ENCODE measurements at regions not wholly inside any gene's neighbourhood (a gene's known extent, or its start where the extent isn't known, plus 50 kb on each side); places are given as distances from the start of the nearest gene placed in this dataset.
A peak's percentile ranks its signal among the peaks of the same experiment; 100 is the strongest.
"Not testable (repeated sequence)": the region's sequence is repeated elsewhere in the genome, so short reads cannot be mapped to it uniquely, and the experiment has no call there.

DNA sequence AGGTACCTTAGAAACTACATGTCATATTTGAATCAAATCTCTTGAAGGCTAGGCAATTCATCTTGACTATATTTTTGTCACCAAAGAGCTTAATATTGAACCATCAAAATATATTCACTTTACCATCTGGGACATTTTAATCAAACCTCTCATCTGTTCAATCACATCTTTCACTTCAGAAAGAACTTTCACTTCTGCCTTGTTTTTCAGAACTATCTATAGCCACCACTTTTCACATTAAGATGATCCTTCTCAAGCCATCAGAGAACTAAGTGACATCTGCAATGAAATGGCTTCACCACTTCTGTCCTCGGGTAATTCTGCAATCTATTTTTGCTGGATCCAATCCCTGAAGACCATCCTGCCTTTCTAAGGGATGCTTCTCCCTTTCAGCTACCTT is 57.8 kb downstream of the OR2B2 start:
- DNase-seq (ENCODE audit: low read depth, low spot score): no peak

DNA sequence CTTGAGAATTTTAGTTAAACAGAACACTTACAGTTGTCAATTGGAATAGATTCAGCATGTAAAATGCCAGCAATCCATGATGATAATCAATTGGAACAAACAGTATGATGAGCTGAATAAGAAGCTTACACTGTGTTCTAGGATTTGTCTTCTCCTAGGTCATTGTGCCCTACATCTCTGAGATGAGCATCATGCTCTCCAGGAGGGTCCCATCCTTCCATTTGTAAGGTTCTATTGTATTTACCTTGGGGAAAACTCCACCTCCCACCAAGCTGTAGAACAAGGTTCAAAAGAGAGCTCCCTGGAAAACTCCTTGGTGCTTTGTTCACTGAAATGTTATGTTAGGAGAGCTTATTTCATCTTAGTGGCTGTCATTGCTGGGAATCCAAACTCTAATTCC is 60.8 kb downstream of the OR2B2 start:
- DNase-seq (ENCODE audit: low read depth, low spot score): no peak

DNA sequence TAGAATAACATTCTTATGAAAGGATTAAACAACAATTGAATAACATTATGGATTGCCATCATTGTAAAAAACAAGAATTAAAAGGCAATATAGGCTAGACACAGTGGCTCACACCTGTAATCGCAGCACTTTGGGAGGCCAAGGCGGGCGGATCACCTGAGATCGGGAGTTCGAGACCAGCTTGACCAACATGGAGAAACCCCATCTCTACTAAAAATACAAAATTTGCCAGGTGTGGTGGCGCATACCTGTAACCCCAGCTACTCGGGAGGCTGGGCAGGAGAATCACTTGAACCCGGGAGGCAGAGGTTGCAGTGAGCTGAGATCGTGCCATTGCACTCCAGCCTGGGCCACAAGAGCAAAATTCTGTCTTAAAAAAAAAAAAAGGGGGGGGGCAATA is 63.2 kb downstream of the OR2B2 start:
- not testable (repeated sequence) for DNase-seq (ENCODE audit: low read depth, low spot score)

DNA sequence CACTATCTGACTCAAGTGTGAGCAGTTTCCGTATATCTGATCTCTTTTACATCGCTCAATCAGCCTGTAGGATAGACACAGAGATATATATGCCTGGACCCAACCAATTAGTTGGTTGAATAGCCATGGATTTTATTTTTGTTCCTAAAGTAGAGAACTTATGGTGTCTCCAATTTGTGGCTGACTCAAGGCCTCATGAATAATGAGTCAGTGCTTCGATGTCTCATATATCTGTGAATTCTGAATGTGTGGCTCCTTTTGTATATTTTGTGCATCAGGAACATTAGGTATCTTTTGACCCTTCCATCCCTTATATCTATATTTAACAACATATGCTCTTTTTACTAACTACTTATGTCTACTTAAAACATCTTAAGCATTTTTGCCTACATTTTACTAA is 64.5 kb downstream of the OR2B2 start:
- no peak for DNase-seq (ENCODE audit: low read depth, low spot score)

DNA sequence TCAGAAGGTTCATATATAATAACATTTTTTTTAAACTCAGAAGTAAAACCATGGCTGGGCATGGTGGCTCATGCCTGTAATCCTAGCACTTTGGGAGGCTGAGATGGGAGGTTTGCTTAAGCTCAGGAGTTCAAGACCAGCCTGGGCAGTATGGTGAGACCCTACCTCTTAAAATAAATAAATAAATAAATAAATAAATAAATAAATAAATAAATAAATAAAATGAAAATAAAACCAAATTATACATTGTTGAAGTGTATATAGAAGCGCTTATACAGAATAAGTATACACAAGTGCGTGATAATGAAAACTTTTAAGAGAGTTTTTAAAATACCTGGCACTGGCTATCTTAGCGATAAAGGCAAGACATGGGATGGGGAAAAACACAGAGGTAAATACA is 71.6 kb downstream of the OR2B2 start:
- DNase-seq (ENCODE audit: low read depth, low spot score): no peak

DNA sequence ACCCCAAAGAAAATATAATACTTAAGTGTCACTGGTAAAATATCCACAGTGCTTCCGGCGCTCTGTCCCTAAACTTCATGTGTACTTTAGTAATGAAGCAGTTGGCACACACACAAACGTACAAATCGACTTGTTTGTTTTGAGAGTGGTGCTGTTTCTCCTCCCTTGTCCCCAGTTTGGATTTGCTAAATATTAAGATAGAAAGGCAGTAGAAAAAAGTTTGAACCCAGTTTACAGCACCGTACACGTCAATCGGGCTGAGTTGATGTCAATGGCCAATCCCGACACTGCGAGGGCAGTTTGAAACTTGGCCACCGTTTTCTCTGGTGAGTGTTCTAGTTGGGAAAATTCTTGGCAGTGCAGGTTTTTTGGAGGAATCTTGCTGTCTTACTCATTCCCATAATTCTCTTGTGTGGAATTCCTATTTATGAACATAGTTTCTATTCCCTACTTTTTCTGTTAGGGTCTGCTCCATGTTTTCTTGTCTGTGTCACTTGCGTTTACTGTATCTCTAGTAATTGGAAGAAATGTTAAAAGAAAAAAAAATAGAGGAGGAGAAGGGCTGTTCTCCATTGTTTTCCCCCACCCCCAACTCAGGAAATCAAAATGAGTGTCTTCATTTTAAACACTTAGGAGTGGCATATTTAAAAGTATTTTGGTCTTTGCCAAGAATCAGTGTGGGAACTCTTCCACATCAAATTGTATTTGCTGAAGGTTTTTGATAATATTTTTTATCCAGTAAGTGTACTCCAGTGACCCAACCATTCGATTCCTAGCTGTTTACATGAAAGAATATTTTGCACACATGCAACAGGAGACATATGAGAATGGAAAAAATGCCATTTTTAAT is 72.3 kb downstream of the OR2B2 start:
- DNase-seq (ENCODE audit: low read depth, low spot score): no peak

DNA sequence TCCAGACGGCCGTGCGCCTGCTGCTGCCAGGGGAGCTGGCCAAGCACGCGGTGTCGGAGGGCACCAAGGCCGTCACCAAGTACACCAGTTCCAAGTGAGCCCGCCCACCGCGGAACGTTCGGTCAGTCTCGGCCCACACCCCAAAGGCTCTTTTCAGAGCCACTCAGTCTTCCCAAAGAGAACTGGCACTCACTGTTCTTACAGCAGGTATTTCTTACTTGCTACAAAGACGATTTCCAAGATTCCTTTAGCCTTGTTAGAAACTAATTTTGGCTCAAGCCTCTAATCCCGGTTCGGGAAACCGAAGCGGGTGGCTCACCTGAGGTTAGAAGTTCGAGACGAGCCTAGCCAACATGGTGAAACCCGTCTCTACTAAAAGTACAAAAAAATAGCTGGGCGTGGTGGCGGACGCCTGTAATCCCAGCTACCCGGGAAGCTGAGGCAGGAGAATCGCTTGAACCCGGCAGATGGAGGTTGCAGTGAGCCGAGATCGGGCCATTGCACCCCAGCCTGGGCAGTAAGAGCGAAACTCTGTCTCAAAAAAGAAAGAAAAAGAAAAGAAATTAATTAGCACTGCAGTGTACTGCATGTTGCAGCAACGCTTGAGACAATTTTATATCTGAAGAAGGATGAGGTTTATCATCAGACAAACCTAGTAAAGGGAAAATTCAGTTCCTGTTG is 73.1 kb downstream of the OR2B2 start:
- no peak for DNase-seq (ENCODE audit: low read depth, low spot score)

DNA sequence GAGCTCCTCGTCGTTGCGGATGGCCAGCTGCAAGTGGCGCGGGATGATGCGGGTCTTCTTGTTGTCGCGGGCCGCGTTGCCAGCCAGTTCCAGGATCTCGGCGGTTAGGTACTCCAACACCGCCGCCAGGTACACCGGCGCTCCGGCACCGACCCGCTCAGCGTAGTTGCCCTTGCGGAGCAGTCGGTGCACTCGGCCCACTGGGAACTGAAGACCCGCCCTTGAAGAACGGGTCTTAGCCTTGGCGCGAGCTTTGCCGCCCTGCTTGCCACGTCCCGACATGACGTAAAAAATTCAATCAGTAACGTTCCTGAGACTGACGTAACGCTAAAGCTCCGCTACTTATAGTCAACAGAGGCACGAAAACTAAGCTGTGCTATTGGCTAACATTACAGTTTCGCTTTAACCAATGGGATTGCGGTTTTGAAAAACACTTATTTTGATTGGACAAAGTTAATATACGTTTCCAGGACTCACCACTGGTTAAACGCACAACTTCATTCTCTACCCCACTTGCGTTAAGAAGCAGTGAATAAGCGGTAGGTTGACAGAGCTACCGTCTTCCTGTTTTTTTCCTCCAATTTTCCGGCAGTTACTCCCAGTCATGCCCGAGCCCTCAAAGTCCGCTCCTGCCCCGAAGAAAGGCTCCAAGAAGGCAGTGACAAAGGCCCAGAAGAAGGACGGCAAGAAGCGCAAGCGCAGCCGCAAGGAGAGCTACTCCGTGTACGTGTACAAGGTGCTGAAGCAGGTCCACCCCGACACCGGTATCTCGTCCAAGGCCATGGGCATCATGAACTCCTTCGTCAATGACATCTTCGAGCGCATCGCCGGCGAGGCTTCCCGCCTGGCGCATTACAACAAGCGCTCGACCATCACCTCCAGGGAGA is 73.9 kb downstream of the OR2B2 start:
- peak; percentile 99 for DNase-seq (ENCODE audit: low read depth, low spot score)

DNA sequence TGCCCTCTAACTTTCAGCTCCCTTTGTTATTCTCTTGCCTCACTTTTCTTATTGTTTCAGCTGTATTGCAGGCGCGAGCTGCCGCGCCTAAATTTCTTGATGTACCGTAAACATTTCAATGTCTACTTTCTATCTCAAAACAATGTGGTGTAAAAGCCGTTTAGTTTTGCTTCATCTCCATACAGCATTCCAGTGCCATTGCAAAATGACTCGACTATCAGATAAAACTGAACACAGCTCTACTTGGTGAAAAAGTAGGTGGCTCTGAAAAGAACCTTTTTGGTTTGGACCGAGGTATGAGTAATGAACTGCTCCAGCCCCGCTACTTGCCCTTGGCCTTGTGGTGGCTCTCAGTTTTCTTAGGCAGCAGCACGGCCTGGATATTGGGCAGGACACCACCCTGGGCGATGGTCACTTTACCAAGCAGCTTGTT is 74.6 kb downstream of the OR2B2 start:
- no peak for DNase-seq (ENCODE audit: low read depth, low spot score)

DNA sequence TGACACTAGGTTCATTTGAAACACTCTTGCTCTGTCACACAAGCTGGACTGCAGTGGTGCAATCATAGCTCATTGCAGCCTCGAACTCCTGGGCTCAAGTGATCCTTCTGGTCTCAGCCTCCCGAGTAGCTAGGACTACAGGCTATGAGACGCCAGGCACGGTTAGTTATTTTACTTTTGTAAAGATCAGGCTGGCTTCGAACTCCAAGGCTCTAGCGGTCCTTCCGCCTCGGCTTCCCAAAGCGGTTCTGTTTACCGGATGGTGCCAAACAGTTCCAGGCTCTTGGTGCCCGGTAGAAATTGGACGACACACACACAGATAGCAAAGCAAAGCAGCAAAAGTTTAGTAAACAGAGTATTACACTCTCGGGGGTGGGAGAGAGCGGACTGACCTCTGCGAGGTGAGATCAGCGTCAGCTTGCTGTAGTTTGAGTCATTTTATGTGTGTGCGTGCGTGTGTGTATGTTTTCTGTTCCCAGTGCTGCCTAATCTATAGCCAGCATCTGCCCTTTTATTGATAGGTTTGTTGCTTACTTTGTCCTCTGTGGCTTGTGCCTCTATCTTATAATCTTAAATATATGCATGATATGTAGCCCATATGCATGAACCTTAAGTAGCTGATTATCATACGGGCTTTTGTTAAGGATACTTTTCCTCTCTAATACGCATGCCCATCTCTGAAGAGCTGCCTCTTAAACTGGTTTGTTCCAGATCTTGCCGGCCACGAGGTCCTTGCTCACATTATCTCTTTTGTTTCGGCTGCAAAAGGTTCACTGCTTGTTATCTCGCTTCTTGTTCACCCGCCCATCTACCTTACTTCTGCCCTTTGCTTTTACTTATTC is 75.2 kb downstream of the OR2B2 start:
- no peak for DNase-seq (ENCODE audit: low read depth, low spot score)

DNA sequence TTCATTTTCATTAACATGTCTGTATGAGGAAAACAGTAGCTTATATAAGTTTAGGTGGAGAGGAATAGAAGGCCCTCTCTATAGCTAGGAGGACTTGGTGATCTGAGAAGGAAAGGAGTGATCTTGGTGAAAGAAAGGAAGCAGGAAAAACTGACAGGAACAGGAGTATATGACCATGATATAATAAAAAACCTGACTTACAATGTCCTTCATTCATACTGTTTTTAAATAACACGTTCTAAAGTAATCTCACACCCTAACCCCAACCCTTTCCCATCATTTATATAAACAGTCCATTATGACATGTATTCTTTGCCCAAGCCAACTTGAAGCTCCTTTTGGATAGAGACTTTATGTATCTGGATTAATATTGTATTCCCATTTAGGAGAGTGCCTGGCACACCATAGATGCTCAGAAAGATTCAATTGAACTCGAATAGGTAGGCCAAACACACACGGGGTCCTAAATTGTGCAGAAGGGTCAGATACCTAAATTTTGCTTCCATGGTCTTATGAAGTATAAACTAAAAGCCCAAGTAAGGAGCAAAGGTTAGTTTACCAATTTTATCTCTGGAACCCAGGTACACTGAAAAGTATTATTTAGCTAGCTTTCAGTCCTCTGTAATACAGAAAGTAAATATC is 75.9 kb downstream of the OR2B2 start:
- no peak for DNase-seq (ENCODE audit: low read depth, low spot score)

DNA sequence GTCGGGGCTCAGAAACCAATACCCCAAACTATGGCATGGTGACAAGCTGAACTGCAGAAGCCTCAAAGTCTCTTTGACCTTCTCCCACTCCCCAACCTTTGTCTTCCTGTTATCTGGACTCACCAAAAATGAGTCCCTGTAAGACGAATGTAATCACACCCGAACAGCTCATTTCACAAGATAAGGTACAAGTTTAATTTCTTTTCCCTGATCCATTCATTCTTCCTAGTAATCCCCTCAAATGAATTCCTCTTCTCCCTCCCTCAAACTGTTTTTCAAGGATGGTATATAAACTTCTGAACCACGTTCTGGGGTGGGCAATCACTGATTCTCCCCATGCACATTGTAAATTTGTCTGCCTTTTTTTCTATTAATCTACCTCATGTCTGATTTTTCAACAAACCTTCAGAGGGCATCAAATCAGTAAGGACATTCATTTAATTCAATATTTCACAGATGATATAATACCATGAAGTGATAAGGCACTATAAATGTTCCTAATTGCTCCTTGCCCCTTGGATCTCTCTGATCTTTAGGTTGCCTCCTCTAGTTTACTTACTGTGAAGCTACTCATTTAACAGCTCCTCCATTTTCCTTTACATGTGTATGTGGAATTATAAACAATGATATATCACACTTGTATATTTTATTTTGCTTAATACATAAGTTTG is 77.2 kb downstream of the OR2B2 start:
- no peak for DNase-seq (ENCODE audit: low read depth, low spot score)

DNA sequence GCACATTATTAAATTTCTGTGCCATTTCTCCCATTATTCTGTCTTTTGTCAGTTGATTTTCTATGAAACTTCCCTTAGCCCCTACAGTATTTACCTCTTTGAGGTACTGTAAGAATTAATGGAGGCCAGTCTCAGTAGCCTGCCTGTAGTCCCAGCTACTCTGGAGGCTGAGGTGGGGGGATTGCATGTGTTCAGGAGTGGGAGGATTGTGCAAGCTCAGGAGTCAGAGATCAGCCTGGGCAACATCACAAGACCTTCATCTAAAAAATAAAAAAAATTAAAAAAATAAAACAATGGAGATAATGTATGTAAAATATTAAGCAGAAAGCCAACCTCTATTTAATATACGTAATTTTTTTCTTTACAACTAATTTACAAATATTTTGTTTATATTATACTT is 77.8 kb downstream of the OR2B2 start:
- DNase-seq (ENCODE audit: low read depth, low spot score): no peak

DNA sequence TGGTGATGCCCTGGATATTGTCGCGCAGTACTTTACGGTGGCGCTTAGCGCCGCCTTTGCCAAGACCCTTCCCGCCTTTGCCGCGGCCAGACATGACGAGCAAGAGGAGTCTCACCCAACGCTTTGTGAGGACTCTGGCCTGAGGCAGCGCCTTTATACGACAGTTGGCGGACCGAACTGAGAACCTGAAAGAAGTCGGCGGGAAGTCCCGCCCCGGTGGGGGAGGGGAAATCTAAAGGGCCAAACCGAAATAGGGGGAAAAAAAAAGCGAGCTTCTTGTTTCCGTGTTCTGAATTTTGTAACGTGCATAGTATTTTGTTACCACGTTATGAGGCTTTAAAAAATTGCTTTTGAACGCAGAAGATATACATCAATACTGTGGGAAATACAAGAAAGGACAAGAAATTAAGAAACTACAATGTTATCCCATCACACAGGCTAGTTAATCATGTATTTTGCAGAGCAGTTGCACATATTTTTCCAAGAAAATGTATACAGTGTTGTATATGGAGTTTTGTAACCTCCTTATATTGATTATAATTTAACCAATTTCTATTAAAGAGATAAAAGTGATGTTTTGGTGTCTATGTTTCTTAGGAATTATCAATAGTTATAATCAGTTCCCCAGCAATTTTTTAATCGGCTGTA is 80.6 kb downstream of the OR2B2 start:
- DNase-seq (ENCODE audit: low read depth, low spot score): not testable (repeated sequence)

DNA sequence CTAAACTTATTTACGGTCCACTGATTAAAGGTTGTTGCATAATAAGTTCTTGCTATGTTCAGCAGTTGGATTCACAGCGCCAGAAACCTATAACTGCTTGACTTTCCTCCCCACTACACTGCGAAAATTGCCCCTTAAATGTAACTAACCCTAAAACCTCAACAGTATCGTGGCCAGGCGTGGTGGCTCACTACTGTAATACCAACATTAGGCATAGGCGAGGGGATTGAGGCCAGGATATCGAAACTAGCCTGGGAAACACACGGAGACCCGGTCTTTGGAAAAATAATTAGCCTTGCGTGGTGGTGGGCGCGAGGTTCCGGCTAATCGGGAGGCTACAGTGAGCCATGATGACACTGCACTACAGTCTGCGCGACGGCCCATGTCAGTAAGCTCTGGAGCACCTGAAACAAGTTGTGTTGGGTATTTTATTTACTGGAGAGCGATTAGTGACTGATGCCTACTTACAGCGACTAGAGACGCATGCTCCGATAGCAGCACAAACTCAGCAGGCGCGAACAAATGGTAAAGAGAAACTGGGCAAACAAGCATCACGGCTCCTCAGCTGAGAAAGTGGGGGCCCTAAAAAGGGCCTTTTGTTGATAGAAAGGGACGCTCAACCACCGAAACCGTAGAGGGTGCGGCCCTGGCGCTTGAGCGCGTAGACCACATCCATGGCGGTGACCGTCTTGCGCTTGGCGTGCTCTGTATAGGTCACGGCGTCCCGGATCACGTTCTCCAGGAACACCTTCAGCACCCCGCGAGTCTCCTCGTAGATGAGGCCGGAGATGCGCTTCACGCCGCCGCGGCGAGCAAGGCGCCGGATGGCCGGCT is 81.4 kb downstream of the OR2B2 start:
- DNase-seq (ENCODE audit: low read depth, low spot score): not testable (repeated sequence)

DNA sequence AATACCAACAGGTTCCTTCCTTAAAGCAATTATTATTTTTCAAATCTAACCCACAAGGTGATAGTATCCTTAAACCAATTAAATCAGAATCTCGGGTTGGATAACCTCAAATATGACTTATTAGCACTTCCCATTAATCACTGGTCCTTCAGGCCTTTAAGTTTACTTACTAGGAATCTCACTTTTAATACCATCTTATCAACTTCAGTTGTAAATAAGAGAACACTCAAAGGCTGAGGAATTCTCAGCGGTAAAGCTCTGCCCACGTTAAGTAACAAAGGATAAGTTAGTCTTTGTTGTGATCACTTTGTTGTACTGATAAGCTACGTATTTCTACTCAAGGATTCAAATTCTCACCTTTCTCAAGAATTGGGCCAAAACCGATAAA is 82.0 kb downstream of the OR2B2 start:
- DNase-seq (ENCODE audit: low read depth, low spot score): no peak

DNA sequence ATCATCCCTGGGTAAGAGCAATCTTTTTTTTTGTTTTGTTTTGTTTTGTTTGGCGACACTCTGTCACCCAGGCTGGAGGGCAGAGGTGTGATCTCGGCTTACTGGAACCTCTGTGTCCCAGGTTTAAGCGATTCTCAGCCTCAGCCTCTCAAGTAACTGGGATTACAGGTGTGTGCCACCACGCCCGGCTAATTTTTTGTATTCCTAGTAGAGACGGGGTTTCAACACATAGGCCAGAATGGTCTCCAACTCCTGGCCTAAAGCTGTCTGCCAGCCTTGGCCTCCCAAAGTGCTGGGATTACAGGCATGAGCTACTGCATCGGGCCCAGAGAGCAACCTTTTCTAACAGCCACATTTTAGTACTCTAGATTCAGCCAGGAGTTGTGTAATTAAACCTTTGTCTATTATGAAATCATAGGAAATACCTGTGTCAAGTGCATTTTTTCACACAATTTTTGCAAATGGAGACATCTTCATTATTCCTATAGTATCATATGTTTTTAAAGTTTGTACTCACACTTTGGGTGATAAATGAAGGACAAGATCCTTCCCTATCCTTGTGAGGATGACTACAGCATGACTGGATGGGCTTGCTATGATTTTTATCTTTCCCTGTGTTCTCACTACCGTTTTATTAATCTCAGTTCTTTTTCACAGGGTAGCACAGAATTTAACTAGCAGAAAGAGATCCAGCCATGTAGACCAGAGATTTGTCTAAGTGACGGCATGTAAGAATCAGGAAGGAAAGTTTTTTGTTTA is 82.6 kb downstream of the OR2B2 start:
- no peak for DNase-seq (ENCODE audit: low read depth, low spot score)

DNA sequence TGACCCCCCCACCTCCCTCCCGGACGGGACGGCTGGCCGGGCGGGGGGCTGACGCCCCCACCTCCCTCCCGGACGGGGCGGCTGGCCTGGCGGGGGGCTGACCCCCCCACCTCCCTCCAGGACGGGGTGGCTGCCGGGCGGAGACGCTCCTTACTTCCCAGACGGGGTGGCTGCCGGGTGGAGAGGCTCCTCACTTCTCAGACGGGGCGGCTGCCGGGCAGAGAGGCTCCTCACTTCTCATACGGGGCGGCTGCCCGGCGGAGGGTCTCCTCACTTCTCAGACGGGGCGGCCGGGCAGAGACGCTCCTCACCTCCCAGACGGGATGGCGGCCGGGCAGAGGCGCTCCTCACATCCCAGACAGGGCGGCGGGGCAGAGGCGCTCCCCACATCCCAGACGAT is 84.7 kb downstream of the OR2B2 start:
- DNase-seq (ENCODE audit: low read depth, low spot score): not testable (repeated sequence)

All from iPS DF 19.7 (cell line).